Stimulated activated naive CD8-positive, alpha-beta T cell treated with anti-CD3 and anti-CD28 coated beads, Interleukin-15, Interleukin-2, amounts not matched to agents 100 U/mL and 50 U/mL, for 24 hours (primary cell): ENCODE measurements at regions not wholly inside any gene's neighbourhood (a gene's known extent, or its start where the extent isn't known, plus 50 kb on each side); places are given as distances from the start of the nearest gene placed in this dataset.

Source experiments
- ATAC-seq: fragments of 150-1000 bp; cut with Tn5 transposase; one replicate; pipeline ENCODE4 v1.10.0; 2021
- DNase-seq: peaks from one replicate; pipeline ENCODE4 v3.0.0; 2021

DNA sequence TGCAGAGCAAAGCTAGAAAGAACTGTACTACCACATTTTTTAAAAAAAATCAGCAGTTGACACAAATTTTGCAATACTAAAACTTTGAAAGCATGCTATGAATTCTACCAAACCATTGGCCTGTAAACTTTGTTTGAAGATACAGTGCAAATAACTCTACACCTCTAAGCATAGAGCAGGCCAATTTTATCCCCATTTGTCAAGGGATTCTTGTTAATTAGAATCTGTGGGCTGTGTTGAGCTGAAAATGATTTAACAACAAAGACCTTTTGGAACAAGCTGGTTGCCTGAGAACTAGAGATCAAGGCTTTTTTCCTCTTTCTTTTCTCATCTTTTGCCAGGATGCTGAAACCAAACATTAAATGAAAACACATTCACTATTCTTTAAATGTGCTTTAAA lies 886.0 kb upstream of the CDH2 start:
- no peak for ATAC-seq
- no peak for DNase-seq

- ATAC-seq (no peak), DNase-seq (no peak)
Observed at GRCh38 chr18:29060349-29060748, 883.4 kb upstream of the CDH2 start.

- no peak for ATAC-seq
- no peak for DNase-seq
Observed at GRCh38 chr18:29057703-29058102, 880.8 kb upstream of the CDH2 start.

DNA sequence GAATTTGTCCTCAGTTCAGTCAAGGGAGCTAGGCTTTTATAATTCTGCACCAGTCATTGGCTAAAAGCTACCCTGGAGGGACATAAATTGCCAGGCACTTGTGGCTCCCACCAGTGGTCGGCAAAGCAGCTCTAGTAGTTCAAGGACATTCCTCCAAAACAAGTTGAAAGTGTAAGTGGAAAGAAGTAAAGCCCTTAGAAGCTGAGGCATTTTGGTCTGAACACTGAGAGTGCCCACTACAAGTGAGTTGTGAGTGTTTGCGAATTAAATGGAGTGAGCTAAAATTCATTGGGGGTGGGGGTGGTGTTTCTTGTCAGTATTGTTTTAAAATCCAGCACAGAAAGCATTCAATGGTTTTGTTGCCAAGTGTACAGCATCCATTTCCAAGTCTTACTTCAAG lies 879.9 kb upstream of the CDH2 start:
- no peak for DNase-seq
- no peak for ATAC-seq

DNA sequence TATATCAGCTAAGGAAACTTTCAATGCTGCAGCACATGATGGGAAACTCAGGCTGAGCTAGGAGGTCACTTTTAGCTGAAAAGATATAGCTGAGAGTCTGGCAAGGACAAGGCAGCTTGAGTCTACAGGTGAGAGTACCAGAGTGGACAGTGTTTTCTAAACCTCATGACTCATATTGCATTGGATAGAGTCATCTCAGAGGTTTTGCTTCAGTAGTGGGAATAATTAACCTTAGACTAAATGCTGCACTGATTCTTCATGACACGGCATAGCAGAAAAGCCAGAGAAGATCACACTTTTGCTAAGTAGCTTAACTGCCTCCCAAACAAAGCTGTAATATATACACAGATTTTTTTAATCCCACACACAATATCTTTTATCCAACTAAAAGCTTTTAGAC lies 865.0 kb upstream of the CDH2 start:
- no peak for DNase-seq
- ATAC-seq, result no peak

DNA sequence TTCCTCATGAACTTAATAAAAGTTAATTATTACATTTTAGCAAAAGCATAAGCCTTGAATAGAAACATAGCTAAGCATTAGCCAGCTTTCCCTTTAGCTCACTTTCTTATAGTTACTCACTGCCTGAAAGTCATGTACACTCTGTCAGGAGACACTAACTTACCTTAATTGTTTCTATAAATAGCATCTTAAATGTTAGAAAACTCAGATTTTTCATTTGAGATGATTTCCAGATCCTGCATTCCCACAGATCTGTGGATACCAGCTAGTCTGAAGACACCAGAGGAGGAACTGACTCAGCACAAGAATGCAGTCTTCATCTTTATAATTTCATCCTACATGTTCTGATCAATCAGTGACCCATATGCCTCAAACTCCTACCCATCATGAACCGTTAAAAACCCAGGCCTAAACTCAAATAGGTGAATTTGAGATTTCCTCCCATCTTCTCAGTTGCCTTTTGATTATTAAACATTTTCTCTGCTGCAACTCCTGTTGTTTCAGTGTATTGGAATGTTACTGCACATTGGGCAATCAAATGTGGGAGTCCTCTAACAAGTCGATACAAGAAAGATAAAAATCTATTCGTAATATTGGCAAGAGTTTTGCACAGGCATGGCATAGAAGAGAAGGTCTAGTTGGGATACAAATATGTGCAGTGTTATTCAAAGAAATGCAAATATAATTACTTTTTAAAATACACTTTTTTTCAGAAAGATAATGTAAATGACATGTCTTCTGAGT lies 857.4 kb upstream of the CDH2 start:
- ATAC-seq, result no peak
- DNase-seq, result no peak

- DNase-seq, result no peak
- no peak for ATAC-seq
Observed at GRCh38 chr18:29028560-29028959, 851.6 kb upstream of the CDH2 start.

- no peak for ATAC-seq
- DNase-seq, result no peak
Observed at GRCh38 chr18:29018976-29019375, 842.0 kb upstream of the CDH2 start.

GRCh38 chr18:29012883-29013465 lies 836.0 kb upstream of the CDH2 start:
- DNase-seq (no peak), ATAC-seq (no peak)

DNA sequence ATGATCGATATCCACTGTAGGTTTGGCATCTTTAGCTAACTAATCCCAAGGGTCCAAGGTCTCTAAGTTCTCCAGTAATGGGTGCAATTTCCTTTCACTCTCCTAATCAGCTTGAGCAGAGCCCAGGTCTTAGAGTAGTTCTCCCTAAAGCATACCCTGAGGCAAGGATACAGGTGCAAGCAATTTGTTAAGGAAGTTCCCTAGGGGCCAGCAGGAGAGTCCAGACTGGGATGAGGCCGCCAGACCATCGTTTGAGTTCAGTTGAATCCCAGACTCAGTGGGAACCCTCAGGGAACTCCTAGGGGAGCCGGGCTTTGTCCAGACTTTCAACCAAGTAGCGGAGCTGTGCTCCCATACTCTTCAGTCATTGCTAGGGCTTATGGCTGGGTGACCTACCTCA lies 835.4 kb upstream of the CDH2 start:
- no peak for ATAC-seq
- no peak for DNase-seq

DNA sequence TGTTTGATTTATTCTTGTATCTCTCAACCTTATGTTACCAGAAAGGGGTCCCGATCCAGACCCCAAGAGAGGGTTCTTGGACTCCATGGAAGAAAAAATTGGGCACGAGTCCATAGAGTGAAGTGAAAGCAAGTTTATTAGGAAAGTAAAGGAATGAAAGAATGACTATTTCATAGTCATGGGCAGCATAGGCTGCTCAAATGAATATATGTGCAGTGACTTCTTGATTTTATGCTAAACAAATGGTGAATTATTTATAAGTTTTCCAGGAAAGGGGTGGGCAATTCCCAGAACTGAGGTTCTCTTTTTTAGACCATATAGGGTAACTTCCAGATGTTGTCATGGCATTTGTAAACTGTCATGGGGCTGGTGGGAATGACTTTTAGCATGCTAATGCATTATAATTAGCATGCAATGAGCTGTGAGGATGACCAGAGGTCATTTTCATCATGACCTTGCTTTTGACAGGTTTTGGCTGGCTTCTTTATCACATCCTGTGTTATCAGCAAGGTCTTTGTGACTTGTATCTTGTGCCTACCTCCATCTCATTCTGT lies 832.4 kb upstream of the CDH2 start:
- no peak for ATAC-seq
- no peak for DNase-seq

GRCh38 chr18:29008809-29009208 lies 831.9 kb upstream of the CDH2 start:
- ATAC-seq (no peak), DNase-seq (no peak)

DNA sequence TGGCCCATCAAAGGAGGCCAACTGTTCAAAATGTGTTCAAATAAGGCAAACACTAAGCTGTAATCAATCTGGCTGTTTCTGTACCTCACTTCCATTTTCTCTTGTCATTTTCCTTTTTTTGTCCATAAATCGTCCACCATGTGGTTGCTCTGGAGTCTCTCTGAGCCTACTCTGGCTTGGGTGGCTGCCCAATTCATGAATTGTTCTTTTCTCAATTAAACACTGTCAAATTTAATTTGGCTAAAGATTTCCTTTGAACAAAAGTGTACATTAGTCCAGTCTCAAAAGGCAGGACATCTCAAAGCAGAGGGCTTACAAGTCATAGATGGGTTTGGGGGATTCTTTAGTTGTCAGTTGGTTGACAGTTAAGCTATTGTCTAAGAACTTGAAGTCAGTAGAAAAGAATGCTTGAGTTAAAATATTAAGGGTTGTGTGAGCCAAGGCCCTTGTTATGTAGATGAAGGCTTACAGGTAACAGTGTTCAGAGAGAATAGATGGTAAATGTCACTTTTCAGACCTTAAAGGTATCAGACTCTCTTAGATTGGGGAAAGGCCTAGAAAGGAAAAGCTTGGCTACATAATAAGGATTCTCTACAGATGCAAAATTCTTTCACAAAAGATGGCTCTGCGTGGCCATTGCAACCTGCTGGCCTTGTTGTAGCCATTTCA lies 831.2 kb upstream of the CDH2 start:
- DNase-seq (no peak), ATAC-seq (no peak)

DNA sequence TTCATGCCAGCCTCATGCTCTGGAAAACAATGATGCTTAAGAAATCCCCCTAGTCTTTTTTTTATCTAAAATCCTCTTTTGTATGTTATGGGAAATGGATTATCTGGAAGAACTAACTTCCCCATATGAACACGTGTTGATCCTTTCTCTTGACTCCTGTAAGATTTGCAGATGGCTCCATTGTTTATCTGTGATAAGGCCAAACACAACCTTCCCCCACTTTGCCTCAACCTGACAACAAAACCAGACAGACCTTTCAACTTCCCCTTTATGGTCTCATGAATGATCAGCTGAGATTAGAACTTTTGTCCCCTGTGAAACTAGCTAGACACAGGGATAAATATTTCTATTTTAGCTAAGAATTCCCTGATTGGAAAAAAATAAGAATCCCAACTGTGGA lies 828.0 kb upstream of the CDH2 start:
- no peak for DNase-seq
- no peak for ATAC-seq

DNA sequence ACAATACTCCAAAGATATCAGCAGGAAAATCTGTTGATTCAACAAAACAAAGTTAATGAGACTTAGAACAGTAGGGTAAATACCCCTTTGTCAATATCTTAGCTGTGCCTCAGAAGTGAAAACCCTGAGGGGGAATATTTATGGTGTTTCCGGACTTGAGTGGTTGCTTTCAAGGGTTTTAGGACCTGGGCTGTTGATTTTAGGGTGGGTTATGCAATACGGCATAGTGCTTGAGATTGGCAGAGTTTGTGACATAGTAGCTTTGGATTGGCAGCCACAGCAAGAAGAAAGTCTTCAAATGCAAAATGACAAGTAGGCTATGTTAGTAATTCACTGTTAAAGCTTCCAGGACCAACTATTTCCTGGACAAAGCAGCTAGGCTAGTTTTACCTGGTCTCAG lies 826.3 kb upstream of the CDH2 start:
- ATAC-seq, result no peak
- DNase-seq, result no peak

GRCh38 chr18:29002747-29003146 lies 825.8 kb upstream of the CDH2 start:
- no peak for ATAC-seq
- DNase-seq, result no peak

DNA sequence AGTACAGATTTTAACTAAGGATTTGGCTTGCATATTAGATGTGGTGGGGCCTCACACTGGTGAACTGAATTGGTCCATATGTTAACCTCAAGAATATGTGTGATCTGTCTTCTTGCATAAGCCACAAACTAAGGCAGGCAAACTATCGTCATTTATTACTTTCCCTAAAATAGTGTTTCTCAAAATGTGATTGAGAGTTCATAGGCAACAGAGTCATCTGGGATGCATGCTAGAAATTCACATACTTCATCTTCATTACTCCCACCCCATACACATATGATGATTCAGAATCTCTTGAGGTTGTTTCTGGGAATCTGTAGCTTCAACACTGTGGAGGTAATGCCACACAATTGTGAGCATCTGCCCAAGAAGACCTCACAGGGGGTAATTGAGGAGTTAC lies 822.8 kb upstream of the CDH2 start:
- DNase-seq, result no peak

GRCh38 chr18:28995319-28995718 lies 818.4 kb upstream of the CDH2 start:
- ATAC-seq (no peak), DNase-seq (no peak)

More for the DNA sequence above, 822.8 kb upstream of the CDH2 start:
- no peak for ATAC-seq

GRCh38 chr18:28984731-28985130 lies 807.8 kb upstream of the CDH2 start:
- DNase-seq (no peak), ATAC-seq (no peak)

DNA sequence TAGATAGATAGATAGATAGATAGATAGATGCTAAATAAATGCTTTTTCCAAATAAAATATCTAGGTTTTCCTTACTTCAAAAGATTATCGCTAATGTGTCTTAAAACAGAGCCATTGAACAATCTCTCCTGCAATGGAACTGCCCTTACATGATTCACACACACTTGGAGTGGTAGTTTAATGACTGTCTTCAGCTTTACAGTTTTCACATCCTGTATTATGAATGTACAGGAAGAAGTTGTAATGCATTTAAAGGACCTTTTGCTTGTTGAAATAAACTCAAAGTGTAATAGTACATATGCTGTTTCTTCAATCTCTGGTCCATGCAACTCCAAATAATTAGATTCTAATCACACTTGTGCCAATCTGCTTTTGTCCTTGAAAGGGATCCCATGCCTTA lies 797.6 kb upstream of the CDH2 start:
- ATAC-seq, result no peak

DNA sequence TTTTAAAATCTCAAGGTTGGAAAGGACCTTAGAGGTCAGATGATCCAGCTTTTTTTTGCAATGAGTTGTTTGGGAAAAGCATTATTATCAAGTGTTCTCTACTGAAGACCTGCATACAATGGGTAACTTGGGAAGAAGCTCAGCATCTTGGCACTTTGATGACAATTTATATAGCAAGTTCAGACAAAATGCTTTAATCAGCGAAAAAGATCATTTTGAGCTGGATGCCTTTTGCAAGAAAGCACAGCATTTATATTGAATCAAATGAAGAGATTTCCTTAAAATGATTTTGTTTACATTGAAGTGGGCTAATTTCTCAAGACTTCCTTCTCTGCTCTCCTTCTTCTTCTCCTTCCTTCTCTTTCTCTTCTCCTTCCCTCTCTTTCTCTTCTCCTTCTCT lies 796.4 kb upstream of the CDH2 start:
- ATAC-seq (no peak), DNase-seq (no peak)

More for the DNA sequence above, 797.6 kb upstream of the CDH2 start:
- DNase-seq, result no peak

DNA sequence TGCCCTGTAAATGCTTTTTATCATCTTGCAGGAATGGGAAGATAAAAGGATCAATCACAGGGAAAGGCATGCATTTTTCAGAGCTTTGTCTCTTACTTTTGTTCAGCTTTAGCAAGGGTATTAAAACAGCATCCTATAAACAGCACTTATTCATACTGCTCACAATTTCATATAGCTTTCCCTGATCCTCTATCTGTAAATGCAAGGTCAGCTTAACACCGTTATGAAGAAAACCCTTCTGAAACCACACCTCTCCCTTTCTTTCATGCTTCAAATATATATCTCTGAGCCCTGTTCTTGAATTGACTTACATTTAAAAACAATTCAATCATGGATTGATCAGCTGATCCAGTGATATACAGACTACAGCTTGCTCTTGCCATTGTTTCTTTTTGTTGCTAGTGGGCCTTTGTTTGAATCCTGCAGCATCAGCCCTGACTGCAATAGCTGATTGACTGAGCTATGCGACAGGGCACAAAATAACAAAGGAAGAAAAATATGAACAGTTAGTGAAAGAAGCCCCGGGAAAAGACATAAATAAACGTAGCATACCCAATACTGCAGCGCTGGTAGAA lies 795.5 kb upstream of the CDH2 start:
- DNase-seq (no peak), ATAC-seq (no peak)

DNA sequence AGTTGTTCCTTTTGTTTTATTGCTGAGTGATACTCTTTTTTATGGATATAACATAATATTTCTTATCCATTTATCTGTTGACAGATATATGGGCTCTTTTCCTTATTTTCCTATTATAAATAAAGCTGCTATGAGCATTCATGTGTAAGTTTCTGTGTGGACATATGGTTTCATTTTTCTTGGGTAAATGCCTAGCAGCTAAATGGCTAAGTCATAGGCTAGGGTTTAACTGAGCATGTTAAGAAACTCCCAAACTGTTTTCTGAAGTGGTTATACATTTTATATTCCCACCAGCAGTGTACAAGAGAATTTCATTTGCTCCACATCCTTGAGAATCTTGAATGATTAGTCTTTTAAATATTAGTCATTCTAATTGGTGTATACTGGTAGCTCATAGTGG lies 786.6 kb upstream of the CDH2 start:
- DNase-seq (no peak), ATAC-seq (no peak)
